COR-L47 (cell line): ENCODE measurements at regions not wholly inside any gene's neighbourhood (a gene's known extent, or its start where the extent isn't known, plus 50 kb on each side); places are given as distances from the start of the nearest gene placed in this dataset.
"Not testable (repeated sequence)": the region's sequence is repeated elsewhere in the genome, so short reads cannot be mapped to it uniquely, and the experiment has no call there.

Experiments
- DNase-seq: peaks from one replicate; lab custom pipeline; 2025; lab: John Stamatoyannopoulos, UW

DNA sequence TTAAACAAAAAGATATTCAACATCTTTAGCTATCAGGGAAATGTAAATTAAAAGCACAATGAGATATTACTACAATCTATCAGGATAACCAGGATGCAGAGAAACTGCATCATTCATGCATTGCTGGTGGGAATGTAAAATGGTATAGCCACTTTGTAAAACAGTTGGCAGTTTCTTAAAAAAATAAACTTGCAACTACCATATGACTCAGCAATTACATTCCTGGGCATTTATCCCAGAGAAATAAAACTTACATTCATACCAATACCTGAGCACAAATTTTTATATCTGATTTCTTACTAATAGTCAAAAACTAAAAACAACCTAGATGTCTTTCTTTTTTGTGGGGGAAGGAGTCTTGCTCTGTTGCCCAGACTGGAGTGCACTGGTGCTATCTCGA, 190.3 kb upstream of the TAB2 start:
- DNase-seq: no peak

DNA sequence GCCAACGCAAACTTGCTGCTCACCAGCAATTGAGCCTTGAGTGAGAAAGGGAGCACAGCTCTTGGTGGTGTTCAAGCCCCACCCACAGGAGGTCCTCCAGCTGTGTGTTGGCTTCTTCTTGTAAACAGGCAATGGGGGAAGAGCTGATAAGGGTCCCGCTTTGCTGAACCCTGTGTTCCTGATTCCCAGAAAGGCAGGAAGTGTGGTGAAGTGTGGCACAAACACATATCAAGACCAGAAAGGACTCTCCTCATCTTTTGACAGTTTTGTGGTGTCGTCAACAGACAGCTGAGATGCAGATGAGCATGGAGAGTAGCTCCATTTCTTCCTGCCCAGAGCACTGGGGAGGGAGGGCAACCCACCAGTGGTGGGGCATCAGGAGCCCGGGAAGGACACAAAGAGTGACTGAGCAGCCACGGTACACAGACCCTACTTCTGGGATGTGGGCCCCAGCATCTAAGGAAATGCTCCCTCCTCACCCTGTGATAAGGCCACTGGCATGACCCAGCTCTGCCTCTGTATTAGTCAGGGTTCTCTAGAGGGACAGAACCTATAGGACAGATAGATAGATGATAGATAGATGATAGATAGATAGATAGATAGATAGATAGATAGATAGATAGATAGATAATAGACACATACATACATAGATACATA, 188.9 kb upstream of the TAB2 start:
- no peak for DNase-seq

DNA sequence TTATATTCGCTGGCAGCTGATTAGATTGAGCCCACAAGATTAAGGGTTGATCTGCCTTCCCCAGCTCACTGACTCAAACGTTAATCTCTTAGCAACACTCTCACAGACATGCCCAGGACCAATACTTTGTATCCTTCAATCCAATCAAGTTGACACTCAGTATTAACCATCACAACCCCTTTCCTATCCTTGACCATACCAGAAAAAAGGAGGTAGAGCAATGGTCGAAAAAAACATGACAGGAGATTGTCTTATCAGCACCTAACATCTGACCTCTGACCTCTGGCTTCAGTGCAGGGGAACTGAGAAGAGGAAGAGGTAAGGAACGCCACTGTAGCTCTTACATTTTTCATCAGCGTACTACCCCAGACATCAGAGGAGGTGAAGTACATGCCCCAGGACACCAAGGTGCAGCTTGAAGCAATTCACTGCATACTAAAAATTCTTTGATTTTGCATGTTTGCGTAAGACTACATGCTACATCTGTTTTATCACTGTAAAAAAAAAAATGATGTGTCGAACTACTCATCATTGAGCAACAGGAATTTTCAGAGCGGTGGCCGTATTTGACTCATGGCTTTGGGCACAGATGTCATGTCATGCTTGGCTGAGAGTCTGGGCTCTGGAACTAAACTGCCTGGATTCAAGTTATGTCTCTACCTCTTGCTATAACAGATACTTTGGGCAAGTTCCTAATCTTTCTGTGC, 188.0 kb upstream of the TAB2 start:
- no peak for DNase-seq

DNA sequence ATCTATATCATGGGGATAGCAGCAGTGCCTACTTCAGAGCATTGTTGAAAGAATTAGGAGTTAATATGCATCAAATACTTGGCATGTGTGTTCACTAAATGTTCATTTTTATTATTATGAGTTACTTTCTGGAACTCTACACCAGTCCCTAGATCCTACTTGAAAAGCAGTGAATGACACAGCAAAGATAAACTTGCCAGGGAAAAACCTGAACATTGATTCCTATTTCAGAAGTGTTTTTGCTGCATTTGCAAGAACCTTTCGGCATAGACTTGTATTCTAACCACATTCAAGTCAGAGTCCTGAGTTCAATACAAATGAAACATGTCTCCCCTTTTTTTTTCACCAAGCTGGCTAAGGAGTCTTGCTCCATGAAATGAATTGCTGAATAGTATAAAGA, 187.4 kb upstream of the TAB2 start:
- no peak for DNase-seq

DNA sequence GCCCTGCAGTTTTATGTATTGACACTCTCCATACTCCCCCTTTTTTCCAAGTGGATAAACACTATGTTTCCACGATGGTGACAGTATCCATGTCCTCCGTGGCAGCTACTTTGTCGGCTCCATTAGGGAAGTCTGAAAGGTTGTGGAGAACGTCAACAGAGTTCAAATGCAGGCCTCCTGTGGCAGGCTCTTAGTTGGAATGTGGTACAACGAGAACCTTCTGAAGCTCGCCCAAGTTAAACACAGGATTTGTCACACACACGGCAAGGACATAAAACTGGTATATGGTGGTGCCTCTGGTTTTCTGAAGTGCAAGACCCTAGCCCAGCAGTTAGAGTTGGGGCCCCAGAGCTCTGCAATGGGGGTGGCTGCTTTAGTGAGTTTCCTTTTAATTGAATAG, 187.0 kb upstream of the TAB2 start:
- DNase-seq: no peak

DNA sequence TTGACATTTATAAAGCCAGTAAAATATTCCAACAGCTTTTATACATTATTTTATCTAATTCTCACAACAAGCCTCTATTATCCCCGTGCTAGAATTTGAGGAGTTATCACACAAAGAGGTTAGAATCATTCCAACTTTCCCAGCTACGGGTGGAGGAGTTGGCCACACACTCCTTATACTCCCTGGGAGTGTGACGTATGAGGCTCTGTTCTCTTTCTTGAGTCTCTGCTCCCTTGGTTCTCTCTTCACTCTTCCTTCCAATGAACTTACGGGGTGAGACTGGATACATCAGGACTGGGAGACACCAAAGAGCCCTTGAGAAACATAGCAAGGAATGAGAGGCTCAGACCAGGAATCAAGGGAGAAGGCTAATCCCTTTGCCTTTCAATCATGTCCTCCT, 185.6 kb upstream of the TAB2 start:
- DNase-seq: no peak

DNA sequence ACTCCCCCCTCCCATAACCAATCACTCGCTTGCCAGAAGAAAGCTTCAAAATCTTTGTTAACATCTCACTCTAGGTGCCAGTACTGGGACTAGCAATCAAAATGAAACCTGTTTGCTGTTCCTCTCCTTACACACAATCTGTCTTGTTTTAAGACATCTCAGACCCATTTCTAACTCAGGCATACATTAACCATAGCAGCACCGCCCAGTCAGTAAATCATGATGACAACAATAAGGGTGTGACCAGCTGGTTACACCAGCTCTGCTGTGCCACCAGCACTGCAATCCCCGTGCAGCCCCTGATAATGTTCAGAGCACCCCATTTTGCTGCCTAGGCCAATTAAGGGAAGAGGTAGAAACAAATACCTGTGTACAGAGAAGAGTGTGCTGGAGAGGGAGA, 185.2 kb upstream of the TAB2 start:
- no peak for DNase-seq

DNA sequence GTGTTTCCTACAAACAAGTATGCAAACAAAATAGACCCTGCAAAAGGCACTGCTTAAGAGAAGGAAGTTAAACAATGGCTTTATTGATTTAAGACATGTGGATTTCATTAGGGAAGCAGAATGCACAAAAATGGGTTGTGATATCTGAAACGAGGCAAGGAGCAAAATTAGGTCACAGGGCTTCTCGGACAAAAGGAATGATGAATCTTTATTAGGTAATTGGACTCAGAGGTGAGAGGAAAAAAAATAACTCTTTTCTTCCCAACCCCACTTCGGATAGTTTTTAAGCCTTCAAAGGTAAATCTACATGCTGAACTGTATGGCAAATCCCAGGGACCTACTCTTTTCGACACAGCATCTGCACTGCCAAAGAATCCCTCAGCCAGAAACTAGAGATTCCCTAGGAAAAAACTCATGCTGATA, 183.0 kb upstream of the TAB2 start:
- DNase-seq: no peak

DNA sequence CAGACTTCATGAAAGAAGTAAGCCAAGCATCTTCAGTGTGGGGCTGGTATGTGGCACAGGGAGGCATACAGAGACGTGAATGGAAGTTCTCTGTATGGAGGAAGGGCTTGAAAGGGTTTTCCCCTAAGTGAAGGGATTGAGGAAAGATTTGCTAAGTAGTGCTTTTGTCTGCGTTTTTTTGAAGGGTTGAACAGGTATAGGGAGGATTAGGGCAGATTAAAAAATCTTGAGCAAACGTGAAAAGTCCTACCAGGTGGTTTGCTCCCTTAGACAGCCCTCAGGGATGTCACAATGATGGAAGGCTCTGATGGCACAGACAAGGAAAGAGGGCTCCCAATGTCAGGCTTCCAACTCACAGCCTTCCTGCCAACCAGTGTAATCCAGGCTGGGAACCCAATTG, 181.7 kb upstream of the TAB2 start:
- no peak for DNase-seq

DNA sequence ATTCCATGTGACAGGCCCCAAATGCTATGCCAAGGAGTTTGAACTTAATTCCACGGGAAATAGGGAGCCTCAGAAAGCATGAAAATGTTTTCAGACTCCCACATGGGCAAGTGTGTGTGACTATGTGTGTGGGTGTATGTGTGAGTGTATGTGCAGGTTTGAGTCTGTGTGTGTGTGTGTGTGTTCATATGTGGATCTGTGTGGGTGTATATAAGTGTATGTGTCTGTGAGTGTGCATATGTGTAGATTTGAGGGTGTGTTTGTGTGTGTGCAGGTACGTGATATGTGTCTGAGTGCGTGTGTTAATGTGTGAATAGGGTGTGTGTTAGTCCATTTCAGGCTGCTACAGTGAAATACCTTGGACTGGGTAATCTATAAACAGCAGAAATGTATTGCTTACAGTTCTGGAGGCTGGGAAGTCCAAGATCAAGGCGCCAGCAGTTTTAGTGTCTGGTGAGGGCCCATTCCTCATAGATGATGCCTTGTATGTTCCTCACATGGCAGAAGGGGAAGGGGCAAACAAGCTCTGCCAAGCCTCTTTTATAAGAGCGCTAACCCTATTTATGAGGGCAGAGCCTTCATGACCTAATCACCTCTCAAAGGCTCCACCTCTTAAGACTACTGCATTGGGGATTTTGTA, 181.1 kb upstream of the TAB2 start:
- DNase-seq: no peak

DNA sequence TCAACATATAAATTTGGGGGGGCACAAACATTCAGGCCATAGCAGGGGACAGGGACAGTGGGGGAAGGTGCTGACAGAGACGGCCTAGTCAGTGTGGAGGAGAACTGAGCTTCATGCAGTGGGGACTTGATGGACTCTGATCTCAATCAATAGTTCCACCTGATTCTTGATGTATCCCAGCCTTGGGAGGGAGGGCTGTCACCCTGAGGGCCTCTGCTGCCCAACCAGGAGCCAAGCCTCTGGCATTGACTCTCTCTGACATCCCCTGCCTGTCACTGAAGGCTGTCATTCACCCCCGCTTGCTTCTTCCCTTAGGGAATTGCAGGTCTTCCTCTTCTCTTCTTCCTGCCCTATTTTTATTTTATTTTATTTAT, 180.6 kb upstream of the TAB2 start:
- no peak for DNase-seq

DNA sequence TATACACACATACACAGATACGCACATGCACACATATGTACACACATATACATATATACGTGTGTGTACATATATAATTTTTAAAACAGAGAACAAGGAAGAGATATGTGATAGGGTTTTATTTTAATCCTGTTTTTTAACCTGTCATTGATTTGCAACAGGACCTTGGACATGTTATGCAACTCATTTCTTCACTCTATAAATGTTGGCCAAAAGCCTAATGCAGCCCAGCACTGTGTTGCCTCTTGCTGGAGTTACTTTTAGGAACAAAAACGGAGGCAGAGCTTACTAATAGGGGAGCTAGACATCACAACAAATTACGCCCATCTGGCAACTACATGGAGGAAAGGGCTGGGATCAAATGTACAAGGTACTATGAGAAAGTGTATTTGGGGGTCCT, 179.9 kb upstream of the TAB2 start:
- no peak for DNase-seq

DNA sequence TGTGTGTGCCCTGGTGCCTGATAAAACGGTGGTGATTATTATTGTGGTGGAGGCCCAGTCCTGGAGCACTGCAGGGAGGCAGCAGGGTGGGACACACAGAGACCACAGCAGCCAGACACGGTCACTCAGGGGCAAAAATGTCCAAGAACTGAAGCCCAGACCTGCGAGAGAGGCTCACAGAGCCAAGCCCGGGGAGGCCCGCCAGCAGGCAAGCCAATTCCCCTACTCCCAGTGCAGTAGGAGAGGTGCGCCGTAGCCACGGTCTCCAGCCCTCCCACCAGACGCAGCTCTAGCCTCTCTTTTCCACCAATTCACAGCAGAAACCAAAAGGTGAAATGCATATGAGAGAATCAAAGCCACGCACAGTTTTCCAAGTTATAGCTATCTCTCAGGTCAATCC, 179.4 kb upstream of the TAB2 start:
- no peak for DNase-seq

DNA sequence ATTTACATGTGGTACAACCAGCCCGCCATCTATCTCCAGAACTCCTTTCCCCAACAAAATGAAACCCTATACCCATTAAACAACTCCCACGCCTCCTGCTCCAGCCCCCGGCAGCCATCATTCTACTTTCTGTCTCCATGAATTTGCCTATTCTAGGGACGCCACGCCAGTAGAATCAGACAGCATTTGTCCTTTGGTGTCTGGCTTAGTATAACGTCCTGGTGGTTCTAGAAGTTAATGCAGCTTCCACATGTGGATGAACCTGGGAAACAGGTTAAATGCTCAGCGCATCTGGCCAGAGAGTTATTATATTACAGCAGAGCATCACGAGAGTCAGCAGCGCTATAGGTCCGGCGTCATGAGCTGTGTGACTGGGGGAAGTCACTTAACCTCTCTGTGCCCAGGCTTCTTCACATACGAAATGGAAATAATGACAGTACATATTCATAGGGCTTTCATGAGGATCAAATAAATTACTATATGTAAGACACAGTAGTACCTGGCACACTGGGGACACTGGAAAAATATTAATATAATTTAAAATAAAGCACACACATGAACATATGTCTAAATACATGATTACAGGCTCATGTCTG, 178.7 kb upstream of the TAB2 start:
- no peak for DNase-seq

DNA sequence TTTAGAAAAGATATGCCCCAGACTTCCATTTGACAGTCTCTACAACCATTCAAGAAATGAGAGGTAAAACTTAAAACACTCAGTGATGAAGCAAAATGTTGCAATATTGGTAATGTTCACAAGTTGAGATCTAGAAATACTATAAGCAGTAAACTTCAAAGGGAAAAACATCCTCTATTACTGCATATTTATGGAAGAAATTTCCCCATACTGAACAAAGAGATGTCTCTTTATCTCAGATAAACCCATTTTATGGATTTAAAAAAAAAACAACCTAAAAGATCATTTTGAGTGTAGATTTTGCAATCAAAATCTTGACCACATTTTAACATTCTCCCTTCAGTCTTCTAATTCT, 177.8 kb upstream of the TAB2 start:
- DNase-seq: no peak

DNA sequence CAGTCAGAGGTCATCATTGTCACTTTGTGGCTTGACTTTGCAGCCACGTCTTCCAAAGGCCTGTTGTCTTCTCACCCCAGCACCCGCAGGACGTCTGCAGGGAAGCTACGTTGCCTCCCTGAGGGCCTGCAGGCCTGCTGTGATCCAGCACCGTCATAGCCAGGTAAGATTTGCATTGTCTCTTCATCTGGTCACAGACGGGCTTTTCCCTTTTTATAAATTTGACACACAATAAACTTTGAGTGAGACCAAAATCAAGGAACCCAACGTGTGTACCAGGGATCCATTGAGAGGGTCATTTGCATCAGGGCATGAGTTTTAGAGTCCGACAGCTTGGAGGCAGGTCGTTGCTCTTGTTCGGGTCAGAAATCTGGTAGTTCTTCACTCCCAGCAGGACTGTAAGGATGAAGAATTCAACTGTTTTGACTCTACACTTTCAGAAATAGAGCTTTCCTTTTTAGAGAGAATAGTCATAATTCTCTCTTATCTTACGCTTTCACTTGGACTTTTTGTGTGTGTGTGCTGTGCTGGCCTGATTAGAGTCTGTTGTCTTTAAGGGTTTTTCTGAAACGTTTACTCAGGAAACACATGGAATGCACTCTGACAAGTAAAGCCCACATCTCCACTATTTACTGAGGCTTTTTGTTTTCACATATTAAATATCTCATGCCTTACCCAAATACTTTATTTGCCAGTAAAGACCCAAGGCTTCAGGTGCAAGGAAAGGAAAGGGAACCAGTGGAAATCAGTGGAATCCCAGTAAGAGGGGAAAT, 177.2 kb upstream of the TAB2 start:
- DNase-seq: no peak

DNA sequence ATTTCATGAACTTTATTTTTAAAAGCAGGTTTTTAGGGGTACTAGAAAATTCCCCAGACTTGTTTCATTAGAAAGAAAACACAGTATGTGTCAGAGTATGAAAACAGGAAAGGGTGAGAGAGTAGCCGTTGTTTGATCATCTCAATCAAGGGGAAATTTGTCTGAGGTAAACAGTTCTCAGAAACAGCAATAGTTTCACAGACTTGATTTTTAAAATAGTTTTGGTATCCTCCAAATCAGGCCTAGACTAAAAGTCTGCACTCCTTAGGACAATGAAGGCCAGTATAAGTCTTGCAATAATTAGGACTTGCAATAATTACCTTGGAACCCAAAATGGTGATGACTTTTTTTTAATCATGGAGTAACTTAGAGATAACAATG, 176.6 kb upstream of the TAB2 start:
- no peak for DNase-seq

DNA sequence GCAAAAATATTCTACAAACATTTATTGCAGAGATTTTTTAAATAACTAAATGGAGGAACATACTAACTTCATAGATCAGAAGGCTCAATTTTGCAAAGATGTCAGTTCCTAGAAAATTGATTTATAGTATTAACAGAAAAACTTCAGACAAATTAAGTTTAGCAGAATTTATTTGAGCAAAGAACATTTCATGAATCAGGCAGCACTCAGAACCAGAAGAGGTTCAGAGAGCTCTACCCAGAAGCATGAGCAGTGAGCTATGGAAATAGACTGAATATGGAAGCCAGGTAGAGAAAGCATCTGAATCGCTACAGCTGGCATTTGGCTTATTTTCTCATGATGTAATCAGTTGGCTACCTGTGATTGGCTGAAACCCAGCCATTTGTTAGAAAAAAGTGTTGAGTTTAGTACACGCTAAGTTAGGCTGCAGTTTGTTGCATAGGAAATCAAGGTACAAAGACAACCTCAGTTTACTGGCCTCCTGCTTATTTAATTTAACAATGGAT, 174.5 kb upstream of the TAB2 start:
- no peak for DNase-seq

DNA sequence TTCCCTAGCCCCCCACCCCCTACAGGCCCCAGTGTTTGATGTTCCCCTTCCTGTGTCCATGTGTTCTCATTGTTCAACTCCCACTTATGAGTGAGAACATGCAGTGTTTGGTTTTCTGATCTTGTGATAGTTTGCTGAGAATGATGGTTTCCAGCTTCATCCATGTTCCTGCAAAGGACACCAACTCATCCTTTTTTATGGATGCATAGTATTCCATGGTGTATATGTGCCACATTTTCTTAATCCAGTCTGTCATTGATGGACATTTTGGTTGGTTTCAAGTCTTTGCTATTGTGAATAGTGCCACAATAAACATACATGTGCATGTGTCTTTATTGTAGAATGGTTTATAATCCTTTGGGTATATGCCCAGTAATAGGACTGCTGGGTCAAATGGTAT, 171.7 kb upstream of the TAB2 start:
- DNase-seq: not testable (repeated sequence)

DNA sequence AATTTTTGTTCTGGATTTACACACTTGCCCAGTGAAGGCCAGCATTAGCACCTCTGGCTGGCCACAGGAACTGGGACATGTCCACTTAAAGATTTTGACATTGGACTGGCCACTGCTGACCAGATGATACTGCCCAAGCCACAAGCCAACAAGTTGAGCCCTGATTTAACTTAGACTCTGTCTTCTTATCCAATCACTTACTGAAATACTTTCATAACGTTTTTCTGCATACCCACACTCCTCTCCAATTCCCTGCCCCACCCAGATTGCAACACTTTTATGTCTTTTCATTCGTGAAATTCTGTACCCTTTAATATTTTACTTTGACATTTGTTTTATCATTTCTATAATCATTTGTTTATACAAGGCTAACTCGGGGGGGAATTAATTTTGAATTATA, 170.3 kb upstream of the TAB2 start:
- DNase-seq: no peak

DNA sequence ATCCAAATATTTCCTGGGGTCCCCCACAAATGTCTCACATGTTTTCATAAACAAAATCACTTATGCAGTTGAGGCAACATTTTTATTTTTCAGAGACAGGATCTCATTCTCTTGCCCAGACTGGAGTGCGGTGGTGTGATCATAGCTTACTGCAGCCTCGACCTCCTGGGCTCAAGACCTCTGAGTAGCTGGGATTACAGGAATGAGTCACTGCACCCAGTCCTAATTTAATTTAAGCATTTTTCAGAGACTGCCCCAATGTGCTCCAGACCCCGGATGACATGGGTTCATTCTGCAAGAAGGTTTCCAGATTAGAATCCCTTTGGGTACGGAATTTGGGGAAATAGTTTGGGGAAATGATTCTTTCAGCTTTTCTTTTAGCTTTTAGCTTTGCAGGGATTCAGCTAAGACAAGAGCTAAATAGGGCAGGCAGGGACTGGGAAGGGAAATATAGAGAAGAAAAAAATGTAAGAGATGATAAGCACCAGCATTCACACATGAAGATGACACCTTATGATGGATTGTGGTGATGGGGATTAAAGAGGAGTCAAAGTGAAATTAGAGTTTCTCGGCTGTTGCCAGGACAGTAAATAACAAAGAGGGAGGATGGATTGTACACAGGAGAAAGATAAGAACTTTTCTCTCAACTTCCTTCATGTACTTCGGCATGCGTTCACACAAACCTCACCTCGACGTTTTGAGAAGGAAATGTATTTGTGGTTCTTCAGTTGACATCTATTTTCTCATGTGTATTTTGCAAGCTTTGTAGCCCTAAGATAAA, 169.4 kb upstream of the TAB2 start:
- no peak for DNase-seq

DNA sequence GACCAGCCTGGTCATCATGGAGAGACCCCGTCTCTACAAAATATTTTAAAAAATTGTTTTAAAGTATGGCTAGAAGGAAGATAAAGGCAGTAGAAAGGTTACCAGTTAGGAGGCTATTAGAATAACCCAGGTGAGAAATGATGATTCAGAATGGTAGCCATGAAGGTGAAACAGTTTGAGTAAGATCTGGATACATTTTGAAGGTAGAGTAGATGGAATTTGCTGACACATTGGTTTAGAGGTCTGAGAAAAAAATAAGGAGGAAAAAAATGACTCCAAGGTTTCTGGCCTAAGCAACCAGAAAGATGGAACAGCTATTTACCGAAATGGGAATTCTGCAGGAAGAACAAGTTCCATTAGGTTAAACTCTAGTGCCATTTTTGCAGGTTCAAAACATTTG, 167.9 kb upstream of the TAB2 start:
- no peak for DNase-seq
